Stimulated activated CD8-positive, alpha-beta memory T cell treated with anti-CD3 and anti-CD28 coated beads, Interleukin-4, amount 100 ng/mL, for 48 hours (primary cell): ENCODE measurements at regions not wholly inside any gene's neighbourhood (a gene's known extent, or its start where the extent isn't known, plus 50 kb on each side); places are given as distances from the start of the nearest gene placed in this dataset.

Experiments used
- DNase-seq: peaks from one replicate; pipeline ENCODE4 v3.0.0-alpha.2; 2020

- DNase-seq: no peak
Measured at GRCh38 chr22:19574247-19574646, 50.0 kb upstream of the CLDN5 start.

GRCh38 chr22:19576460-19577421, 52.5 kb upstream of the CLDN5 start:
- peak; percentile 78 for DNase-seq

- DNase-seq: no peak
Measured at GRCh38 chr22:19577422-19577966, 53.3 kb upstream of the CLDN5 start.

GRCh38 chr22:19578180-19579004, 54.2 kb upstream of the CLDN5 start:
- no peak for DNase-seq

- peak; percentile 36 for DNase-seq
Measured at GRCh38 chr22:19579115-19579811, 55.1 kb upstream of the CLDN5 start.

- peak; percentile 62 for DNase-seq
Measured at GRCh38 chr22:19579880-19580279, 55.7 kb upstream of the CLDN5 start.

- DNase-seq: no peak
Measured at GRCh38 chr22:19580291-19580890, 56.2 kb upstream of the CLDN5 start.

- DNase-seq: no peak
Measured at GRCh38 chr22:19582033-19582693, 58.0 kb upstream of the CLDN5 start.

- no peak for DNase-seq
Measured at GRCh38 chr22:19586922-19587684, 62.9 kb upstream of the CLDN5 start.

- no peak for DNase-seq
Measured at GRCh38 chr22:19590696-19591095, 66.5 kb upstream of the CLDN5 start.

- DNase-seq: no peak
Measured at GRCh38 chr22:19591568-19591967, 67.4 kb upstream of the CLDN5 start.

GRCh38 chr22:19592464-19592863, 68.3 kb upstream of the CLDN5 start:
- no peak for DNase-seq

- no peak for DNase-seq
Measured at GRCh38 chr22:19593991-19594569, 69.9 kb upstream of the CLDN5 start.

GRCh38 chr22:19595532-19595931, 71.3 kb upstream of the CLDN5 start:
- no peak for DNase-seq

GRCh38 chr22:19596680-19597398, 72.6 kb upstream of the CLDN5 start:
- no peak for DNase-seq

- DNase-seq: no peak
Measured at GRCh38 chr22:19597399-19597735, 73.2 kb upstream of the CLDN5 start.

GRCh38 chr22:19598054-19598855, 74.0 kb upstream of the CLDN5 start:
- DNase-seq: no peak

GRCh38 chr22:19599004-19599403, 74.8 kb upstream of the CLDN5 start:
- no peak for DNase-seq

GRCh38 chr22:19599626-19600243, 75.5 kb upstream of the CLDN5 start:
- no peak for DNase-seq
